K562 (cell line): ENCODE measurements at regions not wholly inside any gene's neighbourhood (a gene's known extent, or its start where the extent isn't known, plus 50 kb on each side); places are given as distances from the start of the nearest gene placed in this dataset.

Source experiments
- EP300 ChIP-seq: IDR thresholded peaks from 2 replicates; pipeline ENCODE4 v1.6.1; 2012; ENCODE audit warnings: low read length, improper control_type of control experiment
- JUND ChIP-seq, 2 experiments: IDR thresholded peaks; 2 replicates in 1 of 2; 3 replicates in 1 of 2; pipeline ENCODE4 v1.6.1; 2011; ENCODE audit warnings: borderline replicate concordance in 2 of 2, low read depth in 2 of 2, low read length in 2 of 2, improper control_type of control experiment in 1 of 2, missing biosample characterization in 1 of 2, missing genetic modification characterization in 1 of 2, missing genetic modification reagents in 1 of 2
- POLR3A ChIP-seq: IDR thresholded peaks from 2 replicates; pipeline ENCODE4 v1.6.1; 2011; ENCODE audit warnings: borderline replicate concordance, mild to moderate bottlenecking, moderate library complexity; ENCODE audit not compliant: insufficient read length, insufficient read depth; ENCODE audit errors: extremely low read depth
- SLC30A9 ChIP-seq: fragments of 250-450 bp; sonication (Bioruptor Pico); IDR thresholded peaks from 2 replicates; pipeline ENCODE4 v1.8.0; 2022; ENCODE audit warnings: mild to moderate bottlenecking, moderate library complexity
- TF ChIP-seq, protein P1 (sequence below), 3 experiments: IDR thresholded peaks in 2 of 3; conservative IDR thresholded peaks in 1 of 3; 2 replicates each; pipeline ENCODE4 v1.5.1; 2011 to 2012; ENCODE audit warnings: low read length in 3 of 3, mild to moderate bottlenecking in 3 of 3, control low read depth in 2 of 3, improper control_type of control experiment in 1 of 3, inconsistent platforms in 1 of 3, low read depth in 1 of 3, mixed read lengths in 1 of 3, moderate library complexity in 1 of 3; ENCODE audit not compliant: insufficient read depth in 2 of 3

DNA sequence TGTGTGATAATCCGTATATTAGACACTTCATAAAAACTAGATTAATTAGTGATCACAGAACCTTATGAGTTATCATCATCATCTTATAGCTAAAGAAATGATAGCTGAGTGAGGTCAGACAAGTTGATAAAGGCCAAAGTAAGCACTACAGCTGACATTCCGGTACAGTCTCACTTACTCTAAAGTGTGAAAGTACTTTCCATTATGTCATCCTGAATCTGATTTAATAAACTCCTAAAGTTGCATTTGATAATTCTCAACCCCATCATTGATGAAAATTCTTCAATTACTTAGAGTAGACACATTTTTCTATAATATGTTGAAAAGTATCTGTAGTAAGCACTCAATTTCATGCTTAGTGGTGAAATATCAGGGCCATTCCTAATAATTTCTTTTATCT, 385.2 kb upstream of the CHD6 start:
- no peak for TF ChIP-seq POLR3A
- no peak for TF ChIP-seq EP300
- TF ChIP-seq SLC30A9 = no peak
- TF ChIP-seq, protein P1, sequence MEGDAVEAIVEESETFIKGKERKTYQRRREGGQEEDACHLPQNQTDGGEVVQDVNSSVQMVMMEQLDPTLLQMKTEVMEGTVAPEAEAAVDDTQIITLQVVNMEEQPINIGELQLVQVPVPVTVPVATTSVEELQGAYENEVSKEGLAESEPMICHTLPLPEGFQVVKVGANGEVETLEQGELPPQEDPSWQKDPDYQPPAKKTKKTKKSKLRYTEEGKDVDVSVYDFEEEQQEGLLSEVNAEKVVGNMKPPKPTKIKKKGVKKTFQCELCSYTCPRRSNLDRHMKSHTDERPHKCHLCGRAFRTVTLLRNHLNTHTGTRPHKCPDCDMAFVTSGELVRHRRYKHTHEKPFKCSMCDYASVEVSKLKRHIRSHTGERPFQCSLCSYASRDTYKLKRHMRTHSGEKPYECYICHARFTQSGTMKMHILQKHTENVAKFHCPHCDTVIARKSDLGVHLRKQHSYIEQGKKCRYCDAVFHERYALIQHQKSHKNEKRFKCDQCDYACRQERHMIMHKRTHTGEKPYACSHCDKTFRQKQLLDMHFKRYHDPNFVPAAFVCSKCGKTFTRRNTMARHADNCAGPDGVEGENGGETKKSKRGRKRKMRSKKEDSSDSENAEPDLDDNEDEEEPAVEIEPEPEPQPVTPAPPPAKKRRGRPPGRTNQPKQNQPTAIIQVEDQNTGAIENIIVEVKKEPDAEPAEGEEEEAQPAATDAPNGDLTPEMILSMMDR (IDR thresholded peaks at IDR 0.05 in 2 of 3, conservative IDR thresholded peaks at IDR 0.05 in 1 of 3; ENCODE audit: insufficient read depth in 2 of 3, low read depth in 1 of 3, low read length in 3 of 3) = no peak
- TF ChIP-seq JUND (IDR thresholded peaks at IDR 0.05; ENCODE audit: borderline replicate concordance, low read depth, low read length) = no peak
- TF ChIP-seq JUND (tag; IDR thresholded peaks at IDR 0.05; ENCODE audit: borderline replicate concordance, low read depth, low read length) = no peak
